ENCODE measurements at regions not wholly inside any gene's neighbourhood (a gene's known extent, or its start where the extent isn't known, plus 50 kb on each side); places are given as distances from the start of the nearest gene placed in this dataset.

GRCh38 chr11:81420668-81421250 lies 1312.9 kb downstream of the FAM181B start:
- H3K27me3 ChIP-seq (ENCODE audit: control insufficient read depth in 4 of 4, insufficient read depth in 4 of 4, low read length in 3 of 4) = no peaks in the 10 kb centered on the region
- H3K9me3 ChIP-seq (ENCODE audit: control insufficient read depth in 4 of 4, low read length in 3 of 4) = no peaks in the 10 kb centered on the region
- no peak for DNase-seq (ENCODE audit: low spot score)
- 70% methylated on average over 3 of the region's 3 CpGs for WGBS
- no peaks in the 10 kb centered on the region for H3K36me3 ChIP-seq (ENCODE audit: control insufficient read depth in 4 of 4, insufficient read depth in 3 of 4, low read depth in 1 of 4, low read length in 3 of 4)
- H3K4me3 ChIP-seq (ENCODE audit: low read depth in 1 of 3, low read length in 3 of 3) = no peak overlapping the region
- TF ChIP-seq RAD21 (IDR thresholded peaks at IDR 0.05) (no peak), RXRA (IDR thresholded peaks at IDR 0.05) (no peak), HNF4A (conservative IDR thresholded peaks at IDR 0.05) (no peak), GABPA (IDR thresholded peaks at IDR 0.05 in 1 of 2, conservative IDR thresholded peaks at IDR 0.05 in 1 of 2) (no peak), EGR1 (IDR thresholded peaks at IDR 0.05; ENCODE audit: low read depth in 2 of 2) (no peak), REST (IDR thresholded peaks at IDR 0.05) (no peak), JUND (IDR thresholded peaks at IDR 0.05) (no peak), HNF4G (IDR thresholded peaks at IDR 0.05) (no peak), SP1 (IDR thresholded peaks at IDR 0.05) (no peak), MAX (IDR thresholded peaks at IDR 0.05) (no peak), ZBTB33 (IDR thresholded peaks at IDR 0.05) (no peak), CTCF (IDR thresholded peaks at IDR 0.05; ENCODE audit: low read depth, low read length, missing input control) (no peak), ATF3 (IDR thresholded peaks at IDR 0.05) (no peak), TAF1 (conservative IDR thresholded peaks at IDR 0.05) (no peak), YY1 (IDR thresholded peaks at IDR 0.05) (no peak), NR2F2 (IDR thresholded peaks at IDR 0.05) (no peak), FOXA2 (IDR thresholded peaks at IDR 0.05) (no peak), FOXA1 (IDR thresholded peaks at IDR 0.05) (no peak)
- H3K4me1 ChIP-seq (ENCODE audit: control insufficient read depth in 4 of 4, insufficient read depth in 4 of 4, low read length in 3 of 4) = no peaks in the 10 kb centered on the region
- H3K27ac ChIP-seq (ENCODE audit: low read depth in 1 of 2, low read length in 2 of 2) = no peak overlapping the region
- no peak overlapping the region for H3K9ac ChIP-seq (ENCODE audit: low read depth in 1 of 2, low read length in 2 of 2)

Measured in liver (tissue), 8 donors.